IMR-90 (cell line): ENCODE measurements at regions not wholly inside any gene's neighbourhood (a gene's known extent, or its start where the extent isn't known, plus 50 kb on each side); places are given as distances from the start of the nearest gene placed in this dataset.

ENCODE experiments used
- ATAC-seq: fragments of 200-7000 bp; cut with Tn5 transposase; 2 replicates; pipeline ENCODE4 v1.9.1; 2020; ENCODE audit warnings: low read depth, mild to moderate bottlenecking, moderate library complexity
- BruUV-seq: library from RNA; stranded (reverse); fragments of 400-500 nt; replicated peaks from 2 replicates; lab custom pipeline; 2021; lab: Mats Ljungman, UMichigan
- CTCF ChIA-PET: fragments of 300-600 bp; formaldehyde crosslinking; extraction: SDS; loops from one replicate; lab custom pipeline; 2021; ENCODE audit warnings: antibody characterized with exemption; lab: Yijun Ruan, JAX
- POLR2A ChIA-PET: fragments of 300-600 bp; sonication (Branson Sonifier 250); formaldehyde crosslinking; loops from one replicate; lab custom pipeline; 2022; ENCODE audit warnings: antibody characterized with exemption; ENCODE audit not compliant: unreplicated experiment; lab: Charles Lee
- DNase-seq: peaks from one replicate; pipeline ENCODE4 v3.0.0; 2013
- H2AFZ ChIP-seq: replicated peaks from 2 replicates; pipeline ENCODE3; 2013; ENCODE audit warnings: low read length, mild to moderate bottlenecking; ENCODE audit not compliant: poor library complexity
- H2AK5ac ChIP-seq: 2 replicates; pipeline ENCODE4 v1.6.1; 2013; ENCODE audit warnings: low read depth, low read length, inconsistent platforms
- H2AK9ac ChIP-seq: replicated peaks from 2 replicates; pipeline ENCODE3; 2013; ENCODE audit warnings: mild to moderate bottlenecking, low read depth, low read length, moderate library complexity; ENCODE audit not compliant: poor library complexity
- H2BK120ac ChIP-seq: 2 replicates; pipeline ENCODE4 v1.6.1; 2013; ENCODE audit warnings: low read depth, low read length, inconsistent platforms
- H2BK15ac ChIP-seq: 3 replicates; pipeline ENCODE4 v1.6.1; 2013; ENCODE audit warnings: low read depth, low read length, inconsistent platforms
- H2BK20ac ChIP-seq: 2 replicates; pipeline ENCODE4 v1.6.1; 2013; ENCODE audit warnings: low read depth, mild to moderate bottlenecking, inconsistent platforms, low read length, moderate library complexity
- H2BK5ac ChIP-seq: 2 replicates; pipeline ENCODE4 v1.6.1; 2013; ENCODE audit warnings: mild to moderate bottlenecking, low read depth, low read length, inconsistent platforms; ENCODE audit not compliant: poor library complexity, severe bottlenecking
- H3K14ac ChIP-seq: replicated peaks from 2 replicates; pipeline ENCODE4 v1.6.1; 2013; ENCODE audit warnings: low read depth, low read length, inconsistent platforms
- H3K18ac ChIP-seq: 2 replicates; pipeline ENCODE4 v1.6.1; 2013; ENCODE audit warnings: low read depth, low read length, control low read depth
- H3K23ac ChIP-seq: 2 replicates; pipeline ENCODE4 v1.6.1; 2013; ENCODE audit warnings: low read depth, low read length, inconsistent platforms
- H3K27ac ChIP-seq: 2 replicates; pipeline ENCODE4 v1.5.1; 2013; ENCODE audit warnings: mild to moderate bottlenecking, control low read depth, low read length; ENCODE audit not compliant: insufficient read depth
- H3K27me3 ChIP-seq: 2 replicates; pipeline ENCODE4 v1.6.1; 2013; ENCODE audit warnings: low read length; ENCODE audit not compliant: control insufficient read depth, insufficient read depth
- H3K36me3 ChIP-seq: 2 replicates; pipeline ENCODE4 v1.6.1; 2013; ENCODE audit warnings: low read length, mixed read lengths; ENCODE audit not compliant: control insufficient read depth, insufficient read depth
- H3K4ac ChIP-seq: 2 replicates; pipeline ENCODE4 v1.6.1; 2013; ENCODE audit warnings: low read depth, low read length, inconsistent platforms
- H3K4me1 ChIP-seq: 2 replicates; pipeline ENCODE4 v1.6.1; 2013; ENCODE audit warnings: low read length, mixed read lengths; ENCODE audit not compliant: control insufficient read depth, insufficient read depth
- H3K4me2 ChIP-seq: 2 replicates; pipeline ENCODE4 v1.6.1; 2013; ENCODE audit warnings: low read depth, mild to moderate bottlenecking, control low read depth, low read length, moderate library complexity
- H3K4me3 ChIP-seq: 2 replicates; pipeline ENCODE4 v1.5.1; 2013; ENCODE audit warnings: low read depth, mild to moderate bottlenecking, control low read depth, low read length, moderate library complexity; ENCODE audit not compliant: insufficient read depth
- H3K56ac ChIP-seq: 2 replicates; pipeline ENCODE4 v1.6.1; 2013; ENCODE audit warnings: low read length, inconsistent platforms; ENCODE audit not compliant: insufficient read depth; ENCODE audit errors: extremely low read depth
- H3K79me1 ChIP-seq, 2 experiments: 2 replicates each; pipeline ENCODE4 v1.6.1; 2013; ENCODE audit warnings: low read length in 2 of 2, inconsistent platforms in 1 of 2, low read depth in 1 of 2
- H3K9ac ChIP-seq: 2 replicates; pipeline ENCODE4 v1.6.1; 2013; ENCODE audit warnings: low read depth, low read length, control low read depth
- H3K9me1 ChIP-seq: 2 replicates; pipeline ENCODE4 v1.6.1; 2013; ENCODE audit warnings: low read length, inconsistent platforms; ENCODE audit not compliant: insufficient read depth
- H3K9me3 ChIP-seq: 2 replicates; pipeline ENCODE4 v1.6.1; 2013; ENCODE audit warnings: low read length; ENCODE audit not compliant: control insufficient read depth, insufficient read depth
- H4K20me1 ChIP-seq: 2 replicates; pipeline ENCODE4 v1.6.1; 2013; ENCODE audit warnings: low read length, inconsistent platforms; ENCODE audit not compliant: insufficient read depth
- H4K5ac ChIP-seq: 2 replicates; pipeline ENCODE4 v1.6.1; 2013; ENCODE audit warnings: mild to moderate bottlenecking, low read depth, low read length, control low read depth
- H4K8ac ChIP-seq, 2 experiments: 2 replicates each; pipeline ENCODE4 v1.6.1; 2013; ENCODE audit warnings: low read depth in 2 of 2, low read length in 2 of 2, control low read depth in 1 of 2, inconsistent platforms in 1 of 2
- H4K91ac ChIP-seq: 2 replicates; pipeline ENCODE4 v1.6.1; 2013; ENCODE audit warnings: low read depth, low read length, inconsistent platforms; ENCODE audit not compliant: insufficient read depth
- BHLHE40 ChIP-seq: fragments of 150-350 bp; IDR thresholded peaks from 2 replicates; pipeline ENCODE4 v1.6.1; 2016; ENCODE audit warnings: mild to moderate bottlenecking, low read depth, low read length
- CEBPB ChIP-seq: IDR thresholded peaks from 2 replicates; pipeline ENCODE4 v1.6.1; 2012; ENCODE audit warnings: low read depth, low read length, improper control_type of control experiment
- CHD1 ChIP-seq: IDR thresholded peaks from 2 replicates; pipeline ENCODE4 v1.6.1; 2012; ENCODE audit warnings: low read depth, low read length, improper control_type of control experiment
- CTCF ChIP-seq: conservative IDR thresholded peaks from 2 replicates; pipeline ENCODE4 v1.5.1; 2012; ENCODE audit warnings: mild to moderate bottlenecking, low read depth, low read length, improper control_type of control experiment
- ELK1 ChIP-seq: fragments of 150-350 bp; IDR thresholded peaks from 2 replicates; pipeline ENCODE4 v1.6.1; 2016; ENCODE audit warnings: low read depth, mild to moderate bottlenecking, low read length, moderate library complexity, borderline replicate concordance
- MAFK ChIP-seq: IDR thresholded peaks from 2 replicates; pipeline ENCODE4 v1.6.1; 2012; ENCODE audit warnings: low read depth, low read length, improper control_type of control experiment
- POLR2A ChIP-seq: IDR thresholded peaks from 2 replicates; pipeline ENCODE4 v1.6.1; 2012; ENCODE audit warnings: mild to moderate bottlenecking, low read depth, low read length
- RAD21 ChIP-seq: IDR thresholded peaks from 2 replicates; pipeline ENCODE4 v1.6.1; 2012; ENCODE audit warnings: low read length, improper control_type of control experiment
- RFX5 ChIP-seq: IDR thresholded peaks from 2 replicates; pipeline ENCODE4 v1.8.0; 2012; ENCODE audit warnings: low read depth, mild to moderate bottlenecking, low read length, moderate library complexity
- SMC3 ChIP-seq: fragments of 150-350 bp; IDR thresholded peaks from 2 replicates; pipeline ENCODE4 v1.6.1; 2016; ENCODE audit warnings: low read depth, mild to moderate bottlenecking, antibody characterized with exemption, low read length, moderate library complexity
- dilution Hi-C: fragments of 300-500 bp; cut with HindIII; formaldehyde crosslinking; loops from one replicate; pipeline ENCODE4 v1.14.3; 2018; ENCODE audit warnings: low sequenced_read_pairs; ENCODE audit not compliant: unreplicated experiment
- in situ Hi-C: fragments of 300-500 bp; cut with MboI; formaldehyde crosslinking; loops from 3 replicates; pipeline ENCODE4 v1.14.3; 2019; ENCODE audit warnings: low sequenced_read_pairs, inconsistent platforms, mixed read lengths
- intact Hi-C: fragments of 100-400 bp; cut with micrococcal nuclease; formaldehyde crosslinking; loops from 2 replicates; pipeline ENCODE4 v1.10.0; 2022

DNA sequence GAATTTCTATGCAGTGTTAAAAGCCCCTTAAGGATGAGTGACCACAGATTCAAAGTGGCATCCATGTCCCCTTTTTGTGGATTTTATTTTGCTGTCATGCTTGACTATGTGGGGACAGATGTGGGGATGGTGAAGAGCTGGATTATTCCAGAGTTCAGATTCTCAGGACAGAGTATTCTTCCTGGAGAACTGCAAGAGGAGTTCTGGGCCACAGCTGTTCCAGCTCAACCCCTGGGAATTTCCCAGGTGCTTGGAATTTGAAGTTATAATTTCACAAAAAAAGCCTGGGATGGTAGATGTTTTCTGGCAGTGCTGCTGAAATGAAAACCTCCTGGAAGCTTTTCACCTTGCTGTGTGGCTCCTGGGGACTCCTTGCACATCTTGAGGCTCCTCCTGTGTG is 671.8 kb upstream of the MARCKS start:
- Histone ChIP-seq H4K20me1 (no peaks in the 10 kb centered on the region), H3K9me1 (peaks cover 13% of the 10 kb centered on the region), H3K56ac (no peak overlapping the region), H3K14ac (peak overlapping the region; percentile 67), H4K5ac (no peak overlapping the region), H2AK5ac (peak overlapping the region; percentile 44; the same call in 1 of the 2 replicates), H3K27ac (no peak overlapping the region), H3K23ac (peak overlapping the region; percentile 76; the same call in 1 of the 2 replicates), H3K4ac (peak overlapping the region; percentile 65), H3K4me2 (no peak overlapping the region), H3K36me3 (no peaks in the 10 kb centered on the region), H2BK20ac (peak overlapping the region; percentile 100), H3K4me1 (peaks cover 13% of the 10 kb centered on the region), H3K9ac (no peak overlapping the region), H2BK15ac (peak overlapping the region; percentile 50; the same call in 2 of the 3 replicates), H2AK9ac (no peak overlapping the region), H3K27me3 (no peaks in the 10 kb centered on the region), H3K18ac (peak overlapping the region; percentile 48; the same call in 1 of the 2 replicates), H4K8ac (peak overlapping the region; percentile 46 to 58; a peak in 2 of 4 replicates), H3K4me3 (no peak overlapping the region), H3K79me1 (no peaks in the 10 kb centered on the region), H2AFZ (no peak overlapping the region), H2BK120ac (peak overlapping the region; percentile 71), H2BK5ac (peak overlapping the region; percentile 83), H4K91ac (peak overlapping the region; percentile 70), H3K9me3 (no peaks in the 10 kb centered on the region)
- ChIA-PET CTCF (interaction anchor here (0.9 kb wide), 1 partner anchor 674 kb away, joined by 5 read pairs; no protein-coding TSS in a partner anchor), POLR2A (no interaction called here)
- TF ChIP-seq RAD21 = no peak
- no peak for TF ChIP-seq MAFK
- TF ChIP-seq POLR2A = no peak
- TF ChIP-seq BHLHE40 = no peak
- TF ChIP-seq RFX5 = no peak
- no peak for TF ChIP-seq CHD1
- no peak for TF ChIP-seq CEBPB
- no peak for TF ChIP-seq ELK1
- TF ChIP-seq CTCF = no peak
- TF ChIP-seq SMC3 = no peak
- in situ Hi-C loops = no loop called here
- intact Hi-C loops = loop anchor here (2.0 kb wide), 1 partner anchor 674 kb away; no protein-coding TSS in a partner anchor
- ATAC-seq = no peak
- BruUV-seq = no TSS peak
- dilution Hi-C loops = no loop called here
- peak; percentile 48 for DNase-seq
